ENCODE measurements at regions not wholly inside any gene's neighbourhood (a gene's known extent, or its start where the extent isn't known, plus 50 kb on each side); places are given as distances from the start of the nearest gene placed in this dataset.
"Not testable (repeated sequence)": the region's sequence is repeated elsewhere in the genome, so short reads cannot be mapped to it uniquely, and the experiment has no call there.

DNA sequence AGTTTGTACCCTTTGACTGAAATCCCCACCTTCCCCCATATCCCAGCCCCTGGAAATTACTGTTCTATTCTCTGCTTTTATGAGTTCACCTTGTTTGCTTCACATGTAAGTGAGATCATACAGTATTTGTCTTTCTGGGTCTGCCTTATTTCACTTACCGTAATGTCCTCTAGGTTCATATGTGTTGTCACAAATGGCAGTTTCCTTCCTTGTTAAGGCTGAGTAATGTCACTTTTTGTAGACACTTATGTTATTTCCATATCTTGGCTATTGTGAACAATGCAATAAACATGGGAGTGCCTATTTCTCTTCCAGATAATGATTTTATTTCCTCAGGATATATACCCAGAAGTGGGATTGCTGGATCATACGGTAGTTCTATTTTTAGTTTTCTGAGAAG is 272.3 kb downstream of the MRPS30 start:
- no peak for DNase-seq

DNA sequence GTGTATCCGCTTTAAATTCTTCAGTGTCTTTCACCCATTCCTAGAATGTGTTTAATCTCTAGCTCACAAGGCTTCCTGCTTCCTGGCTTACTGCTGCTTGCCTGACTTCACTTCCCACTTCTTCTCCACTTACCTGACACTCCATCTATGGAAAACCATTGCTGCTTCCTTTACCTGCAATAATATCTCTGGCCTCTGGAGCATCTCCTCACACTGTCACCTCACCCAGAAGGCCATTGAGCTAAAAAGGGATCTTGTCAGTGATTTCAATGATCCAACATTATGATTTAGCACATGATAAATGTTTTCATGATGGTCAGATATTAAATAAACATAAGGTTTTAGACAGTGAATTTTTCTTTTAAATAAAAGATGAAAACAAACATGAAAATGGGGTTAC is 281.1 kb downstream of the MRPS30 start:
- DNase-seq = no peak

DNA sequence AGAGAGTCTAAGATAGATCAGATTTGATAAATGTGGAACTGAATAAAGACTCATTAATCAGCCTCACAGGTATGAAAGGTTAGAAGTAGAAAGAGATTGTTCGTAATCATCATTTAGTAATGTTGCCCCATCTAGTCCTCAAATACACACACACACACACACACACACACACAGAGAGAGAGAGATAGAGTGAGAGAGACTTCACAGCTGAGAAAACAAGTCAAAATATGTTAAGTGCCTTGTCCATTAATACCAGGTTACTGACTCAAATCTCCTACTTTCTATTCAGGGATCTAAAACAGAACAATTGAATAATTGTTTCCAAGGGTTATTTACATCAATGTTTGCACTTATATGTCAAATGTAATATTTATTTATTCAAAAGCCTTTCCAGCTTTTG is 284.6 kb downstream of the MRPS30 start:
- no peak for DNase-seq

DNA sequence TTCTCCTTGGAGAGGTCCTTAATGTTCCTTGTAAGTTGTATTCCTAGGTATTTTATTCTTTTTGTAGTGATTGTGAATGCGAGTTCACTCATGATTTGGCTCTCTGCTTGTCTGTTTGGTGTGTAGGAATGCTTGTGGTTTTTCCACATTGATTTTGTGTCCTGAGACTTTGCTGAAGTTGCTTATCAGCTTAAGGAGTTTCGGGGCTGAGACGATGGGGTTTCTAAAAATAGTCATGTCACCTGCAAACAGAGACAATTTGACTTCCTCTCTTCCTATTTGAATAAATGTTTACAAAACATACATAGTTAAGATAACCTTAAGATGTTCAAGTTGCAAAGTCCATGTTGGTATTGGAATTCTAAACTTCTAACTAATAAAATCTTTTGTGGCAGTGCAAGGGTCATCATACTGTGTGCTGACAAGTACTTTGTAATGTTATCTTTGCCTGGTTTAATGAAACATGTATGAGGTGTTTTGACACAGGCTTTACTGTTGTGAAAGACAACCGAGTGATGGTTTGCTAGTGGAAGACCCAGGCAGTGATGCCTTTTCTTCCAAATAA is 286.2 kb downstream of the MRPS30 start:
- DNase-seq = no peak

DNA sequence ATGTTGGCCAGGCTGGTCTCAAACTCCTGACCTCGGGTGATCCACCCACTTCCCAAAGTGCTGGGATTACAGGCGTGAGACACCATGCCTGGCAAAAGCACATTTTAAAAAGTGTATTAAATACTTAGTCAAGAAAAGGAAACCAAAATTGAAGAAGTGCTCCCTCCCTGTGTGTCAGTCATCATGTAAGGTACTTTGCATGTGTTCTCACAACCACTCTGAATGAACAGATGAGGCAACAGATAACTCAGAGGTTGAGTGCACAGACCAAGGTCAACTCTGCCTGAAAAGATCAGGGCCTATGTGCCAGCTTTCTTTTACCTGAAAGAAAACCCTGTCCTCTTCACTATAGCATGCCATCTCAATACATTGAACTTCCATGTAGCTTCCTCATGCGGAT is 289.7 kb downstream of the MRPS30 start:
- no peak for DNase-seq

DNA sequence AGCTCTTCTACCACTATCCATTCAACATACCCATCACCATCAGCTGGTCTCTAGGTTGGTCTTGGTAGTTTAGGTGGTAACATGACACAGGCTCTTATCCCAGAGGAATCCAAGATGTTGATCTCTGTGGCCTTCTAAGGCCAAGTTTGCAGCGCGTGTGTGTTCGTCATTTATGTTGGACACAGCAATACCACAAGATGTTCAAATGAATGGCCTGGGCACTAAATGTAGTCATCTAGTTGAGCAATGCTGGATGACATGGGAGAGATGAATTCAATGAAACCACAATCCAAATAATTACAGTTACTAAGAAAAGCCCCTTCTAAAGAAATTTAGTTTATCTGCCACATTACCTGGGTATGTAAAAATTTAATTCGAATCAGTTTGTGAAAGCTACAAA is 292.4 kb downstream of the MRPS30 start:
- DNase-seq = no peak

DNA sequence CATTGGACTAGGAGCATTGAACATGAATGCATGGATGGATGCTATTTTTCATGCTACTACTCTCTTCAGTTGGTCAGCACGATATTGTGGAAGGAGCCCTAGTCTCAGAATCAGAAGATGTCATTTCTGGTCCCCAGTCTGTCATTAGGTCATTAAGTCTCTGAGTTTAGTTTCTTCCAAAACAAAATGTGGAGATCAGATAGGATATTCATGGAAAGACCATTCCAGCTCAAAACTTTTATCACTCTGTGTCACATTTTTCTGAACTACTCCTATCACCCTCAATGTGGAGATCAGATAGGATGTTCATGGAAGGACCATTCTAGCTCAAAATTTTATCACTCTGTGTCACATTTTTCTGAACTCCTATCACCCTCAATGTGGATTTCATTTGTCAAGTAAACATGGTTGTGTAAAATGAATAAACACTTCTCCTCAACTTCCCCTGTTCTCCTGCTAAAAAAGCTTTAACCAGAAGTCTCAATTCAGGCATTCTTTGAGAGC is 296.8 kb downstream of the MRPS30 start:
- DNase-seq = no peak

DNA sequence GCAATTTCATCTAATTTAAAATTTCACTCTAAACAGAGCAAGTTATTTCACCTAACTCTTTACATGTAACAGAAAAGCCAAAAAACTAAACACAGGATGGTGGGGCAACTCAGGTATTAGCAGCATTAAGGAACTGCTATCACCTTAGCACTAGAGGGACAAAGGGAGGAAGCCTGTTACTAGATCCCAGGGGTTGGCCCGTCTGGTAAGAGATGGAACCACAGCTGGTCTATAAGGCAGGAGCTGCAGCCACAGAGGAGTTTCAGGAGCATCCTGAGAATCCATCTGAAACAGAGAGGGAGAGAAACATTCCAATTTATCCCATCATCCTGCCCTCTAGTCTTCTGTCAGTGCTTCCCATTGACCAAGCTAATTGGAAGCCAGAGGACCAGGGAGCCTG is 300.3 kb downstream of the MRPS30 start:
- no peak for DNase-seq

DNA sequence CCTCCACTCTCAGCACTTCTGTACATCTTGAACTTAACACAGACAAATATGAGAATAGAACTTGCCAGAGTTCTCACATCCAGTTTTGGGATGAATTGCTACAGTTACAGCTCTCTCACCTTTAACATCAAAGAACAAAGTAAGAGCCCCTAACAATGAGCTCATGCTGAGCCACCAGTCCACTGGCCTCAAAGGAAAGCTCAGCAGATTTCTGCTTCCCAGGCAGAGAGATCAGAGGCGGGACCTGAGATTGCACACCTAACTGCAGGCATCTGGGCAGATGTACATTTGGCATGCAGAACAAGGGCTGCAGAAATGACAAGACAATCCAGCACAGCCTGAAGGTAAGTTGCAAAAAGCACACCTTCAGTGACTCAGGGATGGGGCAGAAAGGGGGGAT is 300.9 kb downstream of the MRPS30 start:
- no peak for DNase-seq

DNA sequence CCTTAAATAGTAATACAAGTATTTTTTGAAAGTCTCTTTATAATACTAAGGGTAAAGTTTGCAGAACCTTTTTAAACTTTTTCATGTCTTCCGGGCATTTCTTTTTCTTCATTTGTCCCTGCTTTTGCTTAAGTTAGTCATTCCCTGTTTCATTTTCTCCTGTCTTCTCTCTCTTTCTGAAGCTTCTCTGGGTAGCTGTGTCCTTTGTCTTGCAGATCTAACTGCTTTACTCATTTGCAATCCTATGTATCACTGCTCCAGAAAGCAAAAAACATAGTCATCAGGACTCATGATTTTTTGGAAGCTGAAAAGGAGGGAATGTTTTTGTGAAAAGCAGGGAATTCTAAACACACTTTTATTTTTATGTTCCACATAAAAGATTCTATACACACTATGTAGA is 301.7 kb downstream of the MRPS30 start:
- no peak for DNase-seq

DNA sequence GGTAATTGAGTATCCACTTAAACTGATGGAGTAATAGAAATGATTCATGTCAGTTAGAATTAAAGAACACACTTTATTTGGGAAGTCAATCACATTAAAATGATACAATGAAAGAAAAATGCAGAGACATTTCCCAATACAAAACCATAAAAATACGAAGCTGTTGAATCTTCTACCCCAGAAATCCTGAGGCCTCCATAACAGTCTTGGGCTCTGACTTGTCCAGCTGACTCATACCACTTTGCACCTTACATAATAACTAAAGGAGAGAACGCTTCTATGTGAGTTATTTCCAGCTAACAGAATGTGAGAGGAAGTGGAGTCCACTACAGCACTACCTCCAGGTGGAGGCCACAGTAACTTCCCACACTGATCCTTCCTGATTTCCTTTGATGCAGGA is 305.0 kb downstream of the MRPS30 start:
- DNase-seq = no peak

DNA sequence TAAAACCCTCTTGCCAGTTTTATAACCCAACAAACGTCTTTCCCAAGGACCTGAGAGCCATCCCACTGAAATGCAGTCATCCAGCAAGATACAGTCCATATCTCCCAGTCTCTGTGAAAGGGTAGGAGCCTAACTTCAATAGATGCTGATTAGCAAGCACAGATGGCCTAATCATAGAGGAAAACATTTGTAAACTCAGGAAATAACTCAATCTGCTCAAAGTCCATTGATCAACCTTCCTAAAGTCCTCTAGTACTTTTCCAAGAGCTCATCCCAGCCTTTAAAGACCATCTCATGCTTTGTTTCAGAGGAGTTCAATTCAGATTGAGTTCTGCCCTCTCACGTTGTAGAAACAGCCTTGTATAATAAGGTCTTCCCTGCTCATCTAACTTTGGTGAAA is 324.2 kb downstream of the MRPS30 start:
- DNase-seq = no peak

DNA sequence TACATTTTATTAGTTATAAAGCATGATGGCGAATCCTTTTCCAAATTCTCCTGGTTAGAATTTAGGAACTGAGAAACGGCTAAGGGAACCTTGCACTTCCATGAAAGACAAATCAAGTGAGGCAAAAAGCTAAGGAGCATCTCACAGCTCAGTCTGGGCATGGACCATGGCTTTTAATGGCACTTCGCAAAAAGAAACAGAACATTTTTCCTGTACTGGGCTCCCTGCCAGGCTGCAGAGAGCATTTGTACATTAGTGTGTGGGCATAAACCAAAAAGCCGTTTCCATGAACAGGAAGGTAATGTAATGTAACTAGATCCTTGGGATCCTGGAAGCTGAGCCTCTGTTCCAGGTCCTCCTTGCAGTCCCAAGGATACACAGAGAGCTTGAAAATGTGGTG is 354.2 kb downstream of the MRPS30 start:
- no peak for DNase-seq

DNA sequence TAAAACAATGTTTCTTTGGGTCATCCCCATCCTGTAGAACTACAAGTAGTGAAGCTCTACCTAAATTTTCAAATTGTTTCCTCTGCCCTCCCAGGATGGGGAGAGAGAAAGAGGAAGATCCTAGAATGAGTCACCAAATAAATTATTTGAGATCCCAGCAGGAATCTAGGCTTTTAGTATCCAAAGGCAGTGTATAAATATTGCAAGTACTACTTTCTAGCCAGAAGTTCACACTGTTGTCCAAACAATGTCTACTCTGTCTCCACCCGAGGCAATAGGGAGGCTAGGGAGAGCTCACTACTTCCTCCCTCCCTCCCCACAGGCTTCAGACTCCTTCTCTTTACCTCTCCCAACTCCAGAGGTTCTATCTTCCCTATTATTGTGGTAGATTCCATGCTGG is 362.8 kb downstream of the MRPS30 start:
- no peak for DNase-seq

DNA sequence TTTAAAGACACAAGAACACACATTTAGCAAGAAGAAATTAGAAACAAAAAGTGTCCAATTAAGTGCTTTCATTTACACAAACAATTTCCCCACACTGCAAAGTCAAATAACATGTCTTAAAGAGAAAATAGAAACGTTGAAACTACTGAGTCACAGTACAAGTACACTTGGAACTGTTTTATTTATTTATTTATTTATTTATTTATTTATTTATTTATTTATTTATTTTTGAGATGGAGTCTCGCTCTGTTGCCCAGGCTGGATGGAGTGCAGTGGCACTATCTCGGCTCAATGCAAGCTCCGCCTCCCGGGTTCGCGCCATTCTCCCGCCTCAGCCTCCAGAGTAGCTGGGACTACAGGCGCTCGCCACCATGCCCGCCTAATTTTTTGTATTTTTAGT is 363.9 kb downstream of the MRPS30 start:
- not testable (repeated sequence) for DNase-seq

DNA sequence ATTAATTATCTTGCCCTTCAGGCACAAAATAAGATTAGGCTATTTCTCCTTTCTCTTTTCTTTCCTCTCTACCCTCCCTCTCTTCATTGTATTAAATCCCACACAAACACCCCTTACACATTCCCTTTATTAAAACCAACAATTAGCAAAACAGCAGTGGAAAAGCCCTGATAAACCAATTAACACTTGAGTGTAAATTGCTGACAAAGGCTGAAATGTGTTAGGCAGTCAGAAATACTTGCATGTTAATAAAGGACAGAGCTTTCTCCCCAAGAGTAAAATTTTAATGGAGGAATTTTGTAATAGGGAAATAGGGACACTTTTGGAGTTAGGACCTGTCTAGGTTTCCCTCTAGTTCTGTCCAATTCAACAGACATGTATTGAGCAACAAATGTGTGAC is 370.9 kb downstream of the MRPS30 start:
- DNase-seq = no peak

DNA sequence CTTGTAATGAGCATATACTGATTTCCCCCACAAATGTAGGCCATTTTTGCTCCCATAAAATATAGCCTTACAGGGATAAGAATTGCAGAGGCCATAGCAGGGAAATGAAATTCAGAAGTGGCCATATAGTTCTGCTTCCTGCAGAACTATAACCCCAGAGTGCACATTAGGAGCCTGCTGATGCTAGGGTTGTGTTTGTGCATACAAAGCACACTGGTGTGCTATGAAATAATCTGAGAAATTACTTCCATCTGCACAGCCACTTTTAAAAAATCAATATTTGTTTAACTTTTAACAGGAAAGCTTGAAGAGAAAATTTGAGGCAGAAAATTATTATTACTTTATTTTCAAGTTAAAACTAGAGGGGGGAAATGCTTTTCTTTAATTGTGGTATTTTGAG is 380.3 kb downstream of the MRPS30 start:
- DNase-seq = no peak

DNA sequence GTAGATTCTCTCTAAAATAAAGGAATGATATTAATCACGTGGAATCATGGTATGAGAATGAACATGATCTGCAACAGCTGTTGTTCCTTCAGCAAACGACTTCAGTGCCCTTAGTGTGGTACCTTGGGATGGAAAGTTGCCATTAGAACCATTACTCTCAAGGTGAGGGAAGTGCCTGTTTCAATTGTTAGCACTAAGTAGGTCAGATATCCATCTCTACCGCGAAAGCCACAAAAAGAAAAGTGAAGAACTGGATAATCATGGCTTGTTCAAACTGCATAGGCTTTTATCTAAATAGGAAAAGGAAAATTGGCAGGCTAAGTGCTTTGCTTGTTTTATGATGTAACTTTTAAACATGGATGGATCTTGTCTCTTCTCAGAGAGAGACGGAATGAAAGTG is 380.7 kb downstream of the MRPS30 start:
- DNase-seq = no peak

DNA sequence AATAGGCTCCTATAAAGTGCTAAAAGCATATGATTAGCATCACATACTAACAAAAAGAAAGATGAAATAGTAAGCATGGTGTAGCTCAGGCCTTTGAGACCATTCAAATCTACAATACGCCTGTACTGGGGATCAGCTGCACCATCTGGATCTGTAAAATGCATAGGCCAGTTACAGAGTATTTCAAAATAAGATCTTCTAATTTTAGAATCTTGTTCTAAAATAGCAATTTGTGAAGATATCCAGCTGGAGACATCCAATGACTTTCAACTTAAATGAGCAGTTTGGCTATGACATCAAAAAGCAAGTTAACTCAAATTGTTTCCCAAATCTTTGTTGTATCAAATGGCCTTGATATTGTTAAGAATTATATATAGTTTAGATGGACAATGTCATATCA is 386.3 kb downstream of the MRPS30 start:
- DNase-seq = no peak

All from NCI-H1436 treated with DMSO at 0.1 percent for 48 hours (cell line).